Hepatocyte (in vitro differentiated cells): ENCODE measurements at regions not wholly inside any gene's neighbourhood (a gene's known extent, or its start where the extent isn't known, plus 50 kb on each side); places are given as distances from the start of the nearest gene placed in this dataset.

ENCODE experiments used
- CTCF ChIP-seq: fragments of 200-600 bp; sonication (generic); IDR thresholded peaks from 2 replicates; pipeline ENCODE4 v1.5.1; 2016; ENCODE audit warnings: antibody characterized with exemption, mild to moderate bottlenecking; ENCODE audit not compliant: poor library complexity
- EZH2 ChIP-seq: fragments of 200-600 bp; sonication (generic); IDR thresholded peaks from 2 replicates; pipeline ENCODE4 v1.6.1; 2016; ENCODE audit warnings: antibody characterized with exemption, mild to moderate bottlenecking, borderline replicate concordance
- EZH2phosphoT487 ChIP-seq: fragments of 200-600 bp; sonication (generic); IDR thresholded peaks from one replicate; pipeline ENCODE4 v1.6.1; 2018; ENCODE audit warnings: antibody characterized with exemption, mild to moderate bottlenecking, low read depth, moderate library complexity; ENCODE audit not compliant: unreplicated experiment, severe bottlenecking

- TF ChIP-seq CTCF = no peak
- TF ChIP-seq EZH2phosphoT487 = no peak
- TF ChIP-seq EZH2 = no peak
These were observed 317.6 kb upstream of the SMIM21 start for GRCh38 chr18:75745147-75745546.
